ENCODE measurements at regions not wholly inside any gene's neighbourhood (a gene's known extent, or its start where the extent isn't known, plus 50 kb on each side); places are given as distances from the start of the nearest gene placed in this dataset.

GRCh38 chr11:134545521-134545920, 133.5 kb upstream of the B3GAT1 start:
- Histone ChIP-seq H3K4me1 (peaks cover 0 to 8% (median 0%) of the 10 kb centered on the region in 4 donors), H3K4me3 (no peak overlapping the region), H3K36me3 (no peaks in the 10 kb centered on the region), H3K27me3 (no peaks in the 10 kb centered on the region), H3K27ac (no peak overlapping the region), H3K9me3 (no peaks in the 10 kb centered on the region)
- intact Hi-C loops (cut with DNase I; ENCODE audit: low total_unique reads), result no loop called here
- TF ChIP-seq POLR2A (IDR thresholded peaks at IDR 0.05) (no peak), CTCF (IDR thresholded peaks at IDR 0.05) (no peak), POLR2AphosphoS5 (IDR thresholded peaks at IDR 0.05) (no peak), EP300 (IDR thresholded peaks at IDR 0.05; ENCODE audit: low read depth) (no peak)
- DNase-seq, result no peak
- WGBS, 2 donors (ENCODE audit: low coverage in 1 of 2), result 85 to 89% methylated on average over 5 of the region's 5 CpGs
- in situ Hi-C loops (cut with MboI; ENCODE audit: low pct_ligation_motif_present in 1 of 4, low pct_unique_long_range_greater_than_20kb in 1 of 4, low sequenced_read_pairs in 3 of 4), result no loop called here

DNA sequence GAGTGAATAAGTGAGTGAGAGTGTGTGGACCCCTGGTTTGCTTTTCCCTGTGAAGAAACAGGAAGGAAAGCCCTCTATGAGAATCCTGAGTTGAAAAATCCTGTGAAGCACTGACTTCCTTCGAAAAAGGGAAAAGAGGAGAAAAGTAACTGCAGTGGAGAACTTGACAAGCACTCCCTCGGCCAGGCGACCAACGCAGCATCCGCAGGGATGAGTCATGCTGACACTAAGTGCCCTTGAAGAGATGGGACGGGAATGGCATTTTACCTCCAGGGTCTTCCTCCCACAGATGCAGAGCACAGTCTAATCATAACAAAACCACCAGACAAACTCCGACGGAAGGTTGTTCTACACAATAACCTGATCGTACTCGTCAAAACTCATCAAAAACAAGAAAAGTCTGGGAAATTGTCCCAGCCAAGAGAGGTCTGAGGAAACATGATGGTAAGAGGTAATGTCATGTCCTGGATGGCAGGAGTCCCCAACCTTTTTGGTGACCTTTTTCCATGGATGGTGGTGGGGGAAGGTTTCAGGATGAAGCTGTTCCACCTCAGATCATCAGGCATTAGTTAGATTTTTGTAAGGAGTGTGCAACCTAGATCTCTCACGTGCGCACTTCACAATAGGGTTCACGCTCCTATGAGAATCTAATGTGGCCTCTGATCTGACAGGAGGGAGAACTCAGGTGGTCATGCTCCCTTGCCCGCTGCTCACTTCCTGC, 132.2 kb upstream of the B3GAT1 start:
- no peak overlapping the region for H3K27ac ChIP-seq
- no peak overlapping the region for H3K4me3 ChIP-seq
- in situ Hi-C loops (cut with MboI; ENCODE audit: low pct_ligation_motif_present in 1 of 4, low pct_unique_long_range_greater_than_20kb in 1 of 4, low sequenced_read_pairs in 3 of 4) (no loop called here), intact Hi-C loops (cut with DNase I; ENCODE audit: low total_unique reads) (no loop called here)
- no peaks in the 10 kb centered on the region for H3K36me3 ChIP-seq
- 74 to 83% methylated on average over 11 to 14 of the region's 14 CpGs for WGBS, 2 donors (ENCODE audit: low coverage in 1 of 2)
- no peaks in the 10 kb centered on the region for H3K9me3 ChIP-seq
- peaks cover 0 to 8% (median 0%) of the 10 kb centered on the region in 4 donors for H3K4me1 ChIP-seq
- no peaks in the 10 kb centered on the region for H3K27me3 ChIP-seq
- no peak for DNase-seq
- TF ChIP-seq CTCF (IDR thresholded peaks at IDR 0.05) (no peak), POLR2AphosphoS5 (IDR thresholded peaks at IDR 0.05) (no peak), POLR2A (IDR thresholded peaks at IDR 0.05) (no peak), EP300 (IDR thresholded peaks at IDR 0.05; ENCODE audit: low read depth) (no peak)

DNA sequence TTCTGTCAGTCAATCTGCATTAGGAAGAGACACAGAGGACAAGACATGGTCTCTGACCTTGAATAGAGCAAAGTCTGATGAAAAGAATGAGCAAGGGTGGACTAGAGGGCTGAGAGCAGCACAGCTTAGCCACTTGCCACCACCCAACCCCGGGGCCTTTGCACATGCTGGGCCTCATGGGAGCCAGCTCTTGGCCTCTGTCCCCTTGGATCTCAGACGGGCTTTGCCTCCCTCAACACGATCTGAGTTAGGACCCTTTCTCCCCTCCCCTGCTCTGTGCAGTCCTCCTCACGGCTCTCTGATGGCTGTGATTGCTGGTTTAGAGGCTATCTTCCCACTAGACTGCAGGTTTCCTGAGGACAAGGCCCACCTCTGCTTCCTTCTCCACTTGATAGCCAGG, 131.6 kb upstream of the B3GAT1 start:
- H3K9me3 ChIP-seq, result no peaks in the 10 kb centered on the region
- peaks cover 0 to 8% (median 0%) of the 10 kb centered on the region in 4 donors for H3K4me1 ChIP-seq
- H3K27ac ChIP-seq, result no peak overlapping the region
- intact Hi-C loops (cut with DNase I; ENCODE audit: low total_unique reads) (no loop called here), in situ Hi-C loops (cut with MboI; ENCODE audit: low pct_ligation_motif_present in 1 of 4, low pct_unique_long_range_greater_than_20kb in 1 of 4, low sequenced_read_pairs in 3 of 4) (no loop called here)
- no peaks in the 10 kb centered on the region for H3K27me3 ChIP-seq
- H3K4me3 ChIP-seq, result no peak overlapping the region
- H3K36me3 ChIP-seq, result no peaks in the 10 kb centered on the region
- no peak for DNase-seq
- no peak for TF ChIP-seq EP300 (IDR thresholded peaks at IDR 0.05; ENCODE audit: low read depth)
- no peak for TF ChIP-seq POLR2A (IDR thresholded peaks at IDR 0.05)
- no peak for TF ChIP-seq POLR2AphosphoS5 (IDR thresholded peaks at IDR 0.05)
- no peak for TF ChIP-seq CTCF (IDR thresholded peaks at IDR 0.05)
- 79% methylated on average over 4 of the region's 4 CpGs; no CpG with 5 or more reads in 1 of the 2 donors for WGBS, 2 donors (ENCODE audit: low coverage in 1 of 2)

GRCh38 chr11:134543241-134543640, 131.2 kb upstream of the B3GAT1 start:
- TF ChIP-seq POLR2AphosphoS5 (IDR thresholded peaks at IDR 0.05), result no peak
- no peak for TF ChIP-seq CTCF (IDR thresholded peaks at IDR 0.05)
- Histone ChIP-seq H3K4me1 (peaks cover 0 to 8% (median 0%) of the 10 kb centered on the region in 4 donors), H3K27ac (no peak overlapping the region), H3K9me3 (no peaks in the 10 kb centered on the region), H3K36me3 (no peaks in the 10 kb centered on the region), H3K27me3 (no peaks in the 10 kb centered on the region), H3K4me3 (no peak overlapping the region)
- no peak for DNase-seq
- in situ Hi-C loops (cut with MboI; ENCODE audit: low pct_ligation_motif_present in 1 of 4, low pct_unique_long_range_greater_than_20kb in 1 of 4, low sequenced_read_pairs in 3 of 4), result no loop called here
- intact Hi-C loops (cut with DNase I; ENCODE audit: low total_unique reads), result no loop called here
- WGBS, 2 donors (ENCODE audit: low coverage in 1 of 2), result 95 to 100% methylated on average over 1 to 4 of the region's 4 CpGs
